Panc1 (cell line): ENCODE measurements at regions not wholly inside any gene's neighbourhood (a gene's known extent, or its start where the extent isn't known, plus 50 kb on each side); places are given as distances from the start of the nearest gene placed in this dataset.

ENCODE experiments used
- POLR2AphosphoS5 ChIP-seq: IDR thresholded peaks from 2 replicates; pipeline ENCODE4 v1.6.1; 2012; ENCODE audit warnings: mild to moderate bottlenecking, low read depth, low read length, moderate library complexity
- SIN3A ChIP-seq: IDR thresholded peaks from 2 replicates; pipeline ENCODE4 v1.6.1; 2012; ENCODE audit warnings: low read depth, mild to moderate bottlenecking, low read length, moderate library complexity, borderline replicate concordance; ENCODE audit not compliant: insufficient read depth
- TCF7L2 ChIP-seq: IDR thresholded peaks from 2 replicates; pipeline ENCODE4 v1.6.1; 2011; ENCODE audit warnings: mild to moderate bottlenecking, low read depth, low read length, inconsistent platforms
- TF ChIP-seq, protein P1 (sequence below): fragments of 450-650 bp; IDR thresholded peaks from 2 replicates; pipeline ENCODE4 v1.5.1; 2017; ENCODE audit warnings: mild to moderate bottlenecking
- TF ChIP-seq, protein P2 (sequence below), 2 experiments: IDR thresholded peaks; 2 replicates each; pipeline ENCODE4 v1.6.1; 2011 to 2012; ENCODE audit warnings: low read depth in 2 of 2, control low read depth in 1 of 2, low read length in 1 of 2, mild to moderate bottlenecking in 1 of 2, moderate library complexity in 1 of 2; ENCODE audit not compliant: insufficient read depth in 1 of 2

DNA sequence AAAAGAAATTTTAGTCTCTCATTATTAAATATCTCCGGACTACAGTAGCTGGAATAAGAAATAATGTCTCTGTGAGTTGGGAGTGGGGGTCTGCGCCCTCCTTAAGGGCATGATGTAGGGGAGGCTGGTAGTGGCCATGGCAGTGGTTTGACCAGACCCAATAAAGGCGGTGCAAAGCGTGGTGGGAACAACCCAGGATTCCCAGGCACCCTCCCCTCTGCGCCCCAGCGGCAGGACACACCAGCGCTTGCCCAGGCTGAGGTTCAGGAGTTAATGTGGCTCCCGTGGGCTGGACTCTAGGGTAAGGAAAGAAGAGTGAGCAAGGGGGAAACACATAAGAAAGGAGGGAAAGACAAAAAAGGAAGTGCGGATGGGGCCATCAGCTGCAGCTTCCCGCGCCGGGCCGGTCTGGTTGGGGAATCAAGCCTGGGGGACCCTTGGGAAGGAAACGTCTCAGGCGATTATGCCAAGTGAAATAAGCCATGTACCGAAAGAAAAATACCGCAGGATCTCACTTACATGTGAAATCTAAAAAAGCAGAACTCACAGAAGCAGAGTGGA is 157.5 kb upstream of the SMIM31 start:
- TF ChIP-seq, protein P1, sequence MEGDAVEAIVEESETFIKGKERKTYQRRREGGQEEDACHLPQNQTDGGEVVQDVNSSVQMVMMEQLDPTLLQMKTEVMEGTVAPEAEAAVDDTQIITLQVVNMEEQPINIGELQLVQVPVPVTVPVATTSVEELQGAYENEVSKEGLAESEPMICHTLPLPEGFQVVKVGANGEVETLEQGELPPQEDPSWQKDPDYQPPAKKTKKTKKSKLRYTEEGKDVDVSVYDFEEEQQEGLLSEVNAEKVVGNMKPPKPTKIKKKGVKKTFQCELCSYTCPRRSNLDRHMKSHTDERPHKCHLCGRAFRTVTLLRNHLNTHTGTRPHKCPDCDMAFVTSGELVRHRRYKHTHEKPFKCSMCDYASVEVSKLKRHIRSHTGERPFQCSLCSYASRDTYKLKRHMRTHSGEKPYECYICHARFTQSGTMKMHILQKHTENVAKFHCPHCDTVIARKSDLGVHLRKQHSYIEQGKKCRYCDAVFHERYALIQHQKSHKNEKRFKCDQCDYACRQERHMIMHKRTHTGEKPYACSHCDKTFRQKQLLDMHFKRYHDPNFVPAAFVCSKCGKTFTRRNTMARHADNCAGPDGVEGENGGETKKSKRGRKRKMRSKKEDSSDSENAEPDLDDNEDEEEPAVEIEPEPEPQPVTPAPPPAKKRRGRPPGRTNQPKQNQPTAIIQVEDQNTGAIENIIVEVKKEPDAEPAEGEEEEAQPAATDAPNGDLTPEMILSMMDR, result no peak
- TF ChIP-seq, protein P2, sequence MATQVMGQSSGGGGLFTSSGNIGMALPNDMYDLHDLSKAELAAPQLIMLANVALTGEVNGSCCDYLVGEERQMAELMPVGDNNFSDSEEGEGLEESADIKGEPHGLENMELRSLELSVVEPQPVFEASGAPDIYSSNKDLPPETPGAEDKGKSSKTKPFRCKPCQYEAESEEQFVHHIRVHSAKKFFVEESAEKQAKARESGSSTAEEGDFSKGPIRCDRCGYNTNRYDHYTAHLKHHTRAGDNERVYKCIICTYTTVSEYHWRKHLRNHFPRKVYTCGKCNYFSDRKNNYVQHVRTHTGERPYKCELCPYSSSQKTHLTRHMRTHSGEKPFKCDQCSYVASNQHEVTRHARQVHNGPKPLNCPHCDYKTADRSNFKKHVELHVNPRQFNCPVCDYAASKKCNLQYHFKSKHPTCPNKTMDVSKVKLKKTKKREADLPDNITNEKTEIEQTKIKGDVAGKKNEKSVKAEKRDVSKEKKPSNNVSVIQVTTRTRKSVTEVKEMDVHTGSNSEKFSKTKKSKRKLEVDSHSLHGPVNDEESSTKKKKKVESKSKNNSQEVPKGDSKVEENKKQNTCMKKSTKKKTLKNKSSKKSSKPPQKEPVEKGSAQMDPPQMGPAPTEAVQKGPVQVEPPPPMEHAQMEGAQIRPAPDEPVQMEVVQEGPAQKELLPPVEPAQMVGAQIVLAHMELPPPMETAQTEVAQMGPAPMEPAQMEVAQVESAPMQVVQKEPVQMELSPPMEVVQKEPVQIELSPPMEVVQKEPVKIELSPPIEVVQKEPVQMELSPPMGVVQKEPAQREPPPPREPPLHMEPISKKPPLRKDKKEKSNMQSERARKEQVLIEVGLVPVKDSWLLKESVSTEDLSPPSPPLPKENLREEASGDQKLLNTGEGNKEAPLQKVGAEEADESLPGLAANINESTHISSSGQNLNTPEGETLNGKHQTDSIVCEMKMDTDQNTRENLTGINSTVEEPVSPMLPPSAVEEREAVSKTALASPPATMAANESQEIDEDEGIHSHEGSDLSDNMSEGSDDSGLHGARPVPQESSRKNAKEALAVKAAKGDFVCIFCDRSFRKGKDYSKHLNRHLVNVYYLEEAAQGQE (IDR thresholded peaks at IDR 0.05; ENCODE audit: insufficient read depth in 1 of 2, low read depth in 2 of 2, low read length in 1 of 2), result no peak
- TF ChIP-seq TCF7L2 (no peak), POLR2AphosphoS5 (no peak), SIN3A (no peak)
